Tibial nerve (tissue), 4 donors: ENCODE measurements at regions not wholly inside any gene's neighbourhood (a gene's known extent, or its start where the extent isn't known, plus 50 kb on each side); places are given as distances from the start of the nearest gene placed in this dataset.

Experiments used
- DNase-seq, 2 donors: peaks; one replicate each; pipeline ENCODE4 v3.0.0-alpha.2; 2019; ENCODE audit warnings: low spot score in 2 of 2
- H3K27ac ChIP-seq, 4 donors: fragments of 200-600 bp; sonication (generic) in 3 of 4; one replicate each; pipeline ENCODE4 v1.5.1; 2017 to 2019; ENCODE audit warnings: mild to moderate bottlenecking in 1 of 4
- H3K27me3 ChIP-seq, 2 donors: fragments of 200-600 bp; sonication (generic) in 1 of 2; one replicate each; pipeline versions ENCODE4 v1.5.1 to v1.6.0; 2017 to 2019
- H3K36me3 ChIP-seq, 3 donors: fragments of 200-600 bp; sonication (generic); one replicate each; pipeline ENCODE4 v1.5.1; 2018 to 2019
- H3K4me1 ChIP-seq, 4 donors: fragments of 200-600 bp; sonication (generic) in 3 of 4; one replicate each; pipeline ENCODE4 v1.5.1; 2017 to 2019
- H3K4me3 ChIP-seq, 4 donors: fragments of 200-600 bp; sonication (generic) in 3 of 4; one replicate each; pipeline ENCODE4 v1.5.1; 2017 to 2019; ENCODE audit warnings: mild to moderate bottlenecking in 1 of 4, moderate library complexity in 1 of 4
- H3K9me3 ChIP-seq, 4 donors: fragments of 200-600 bp; sonication (generic) in 3 of 4; one replicate each; pipeline ENCODE4 v1.5.1; 2017 to 2019
- EP300 ChIP-seq, 2 donors: sonication (generic); formaldehyde crosslinking; IDR thresholded peaks; one replicate each; pipeline ENCODE4 v1.6.1; 2017; ENCODE audit warnings: antibody characterized with exemption in 2 of 2, mild to moderate bottlenecking in 1 of 2
- POLR2A ChIP-seq, 2 donors: fragments of 450-650 bp; IDR thresholded peaks; one replicate each; pipeline ENCODE4 v1.6.1; 2017; ENCODE audit warnings: antibody characterized with exemption in 2 of 2, mild to moderate bottlenecking in 2 of 2, moderate library complexity in 2 of 2
- WGBS, 2 donors: methylation state at CpG; one replicate each; pipeline ENCODE4 v1.1.5; 2018; 5-methylcytosine and 5-hydroxymethylcytosine counted together
- TF ChIP-seq, protein P1 (sequence below), 5 experiments: fragments of 200-600 bp in 3 of 5; fragments of 450-650 bp in 2 of 5; sonication (generic) in 3 of 5; IDR thresholded peaks; one replicate each; pipeline ENCODE4 v1.5.1; 2016 to 2019; ENCODE audit warnings: antibody characterized with exemption in 5 of 5, mild to moderate bottlenecking in 3 of 5, moderate library complexity in 2 of 5

DNA sequence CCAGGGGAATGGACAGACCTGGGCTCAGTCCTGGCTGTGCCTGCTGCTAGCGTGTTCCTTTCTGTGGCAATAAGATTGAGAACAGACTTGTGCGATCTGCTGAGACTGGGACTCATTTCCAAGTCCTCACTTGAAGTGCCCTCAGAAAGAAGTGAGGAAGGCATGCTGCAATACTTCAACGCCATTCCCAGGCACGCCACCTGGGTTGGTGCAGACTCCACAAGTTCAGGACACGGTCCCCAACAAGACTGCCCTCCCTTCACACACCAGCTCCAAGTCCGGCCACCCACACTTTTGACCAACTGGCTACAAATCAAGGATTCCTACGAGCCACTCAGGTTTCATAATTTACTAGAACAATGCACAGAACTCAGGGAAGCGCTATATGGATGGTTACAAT, 391.8 kb upstream of the SULF2 start:
- Histone ChIP-seq H3K27ac (no peak overlapping the region), H3K36me3 (no peaks in the 10 kb centered on the region), H3K9me3 (peaks cover 0 to 17% (median 0%) of the 10 kb centered on the region in 4 donors), H3K27me3 (no peaks in the 10 kb centered on the region), H3K4me3 (no peak overlapping the region), H3K4me1 (no peaks in the 10 kb centered on the region)
- TF ChIP-seq POLR2A (IDR thresholded peaks at IDR 0.05) (no peak), EP300 (IDR thresholded peaks at IDR 0.05) (no peak)
- TF ChIP-seq, protein P1, sequence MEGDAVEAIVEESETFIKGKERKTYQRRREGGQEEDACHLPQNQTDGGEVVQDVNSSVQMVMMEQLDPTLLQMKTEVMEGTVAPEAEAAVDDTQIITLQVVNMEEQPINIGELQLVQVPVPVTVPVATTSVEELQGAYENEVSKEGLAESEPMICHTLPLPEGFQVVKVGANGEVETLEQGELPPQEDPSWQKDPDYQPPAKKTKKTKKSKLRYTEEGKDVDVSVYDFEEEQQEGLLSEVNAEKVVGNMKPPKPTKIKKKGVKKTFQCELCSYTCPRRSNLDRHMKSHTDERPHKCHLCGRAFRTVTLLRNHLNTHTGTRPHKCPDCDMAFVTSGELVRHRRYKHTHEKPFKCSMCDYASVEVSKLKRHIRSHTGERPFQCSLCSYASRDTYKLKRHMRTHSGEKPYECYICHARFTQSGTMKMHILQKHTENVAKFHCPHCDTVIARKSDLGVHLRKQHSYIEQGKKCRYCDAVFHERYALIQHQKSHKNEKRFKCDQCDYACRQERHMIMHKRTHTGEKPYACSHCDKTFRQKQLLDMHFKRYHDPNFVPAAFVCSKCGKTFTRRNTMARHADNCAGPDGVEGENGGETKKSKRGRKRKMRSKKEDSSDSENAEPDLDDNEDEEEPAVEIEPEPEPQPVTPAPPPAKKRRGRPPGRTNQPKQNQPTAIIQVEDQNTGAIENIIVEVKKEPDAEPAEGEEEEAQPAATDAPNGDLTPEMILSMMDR (IDR thresholded peaks at IDR 0.05): no peak
- no peak for DNase-seq
- 87 to 96% methylated on average over 8 of the region's 8 CpGs for WGBS, 2 donors

GRCh38 chr20:48176139-48176538, 390.9 kb upstream of the SULF2 start:
- TF ChIP-seq POLR2A (IDR thresholded peaks at IDR 0.05): no peak
- TF ChIP-seq EP300 (IDR thresholded peaks at IDR 0.05): no peak
- TF ChIP-seq, protein P1 (IDR thresholded peaks at IDR 0.05): no peak
- Histone ChIP-seq H3K4me1 (no peaks in the 10 kb centered on the region), H3K9me3 (peaks cover 0 to 18% (median 0%) of the 10 kb centered on the region in 4 donors), H3K27ac (no peak overlapping the region), H3K36me3 (no peaks in the 10 kb centered on the region), H3K4me3 (no peak overlapping the region), H3K27me3 (no peaks in the 10 kb centered on the region)
- DNase-seq: no peak
- WGBS, 2 donors: 86 to 93% methylated on average over 8 of the region's 8 CpGs

- Histone ChIP-seq H3K27ac (no peak overlapping the region), H3K9me3 (peaks cover 0 to 18% (median 0%) of the 10 kb centered on the region in 4 donors), H3K4me1 (no peaks in the 10 kb centered on the region), H3K27me3 (no peaks in the 10 kb centered on the region), H3K36me3 (no peaks in the 10 kb centered on the region), H3K4me3 (no peak overlapping the region)
- 87 to 95% methylated on average over 6 of the region's 6 CpGs for WGBS, 2 donors
- DNase-seq: no peak
- TF ChIP-seq EP300 (IDR thresholded peaks at IDR 0.05): no peak
- TF ChIP-seq, protein P1 (IDR thresholded peaks at IDR 0.05): no peak
- TF ChIP-seq POLR2A (IDR thresholded peaks at IDR 0.05): no peak
These were observed 390.0 kb upstream of the SULF2 start for GRCh38 chr20:48175261-48175660.

- no peaks in the 10 kb centered on the region for H3K4me1 ChIP-seq
- WGBS, 2 donors: 46 to 50% methylated on average over 1 of the region's 1 CpG
- TF ChIP-seq EP300 (IDR thresholded peaks at IDR 0.05) (no peak), POLR2A (IDR thresholded peaks at IDR 0.05) (no peak)
- TF ChIP-seq, protein P1 (IDR thresholded peaks at IDR 0.05): no peak
- H3K27me3 ChIP-seq: no peaks in the 10 kb centered on the region
- H3K27ac ChIP-seq: no peak overlapping the region
- no peak overlapping the region for H3K4me3 ChIP-seq
- DNase-seq: no peak
- H3K36me3 ChIP-seq: no peaks in the 10 kb centered on the region
- peaks cover 0 to 18% (median 0%) of the 10 kb centered on the region in 4 donors for H3K9me3 ChIP-seq
These were observed 387.0 kb upstream of the SULF2 start for GRCh38 chr20:48172357-48172702.

GRCh38 chr20:48171626-48172356, 386.5 kb upstream of the SULF2 start:
- TF ChIP-seq EP300 (IDR thresholded peaks at IDR 0.05): no peak
- TF ChIP-seq, protein P1 (IDR thresholded peaks at IDR 0.05): no peak
- TF ChIP-seq POLR2A (IDR thresholded peaks at IDR 0.05): no peak
- Histone ChIP-seq H3K4me1 (no peaks in the 10 kb centered on the region), H3K36me3 (no peaks in the 10 kb centered on the region), H3K27ac (no peak overlapping the region), H3K9me3 (peaks cover 0 to 18% (median 0%) of the 10 kb centered on the region in 4 donors), H3K27me3 (no peaks in the 10 kb centered on the region), H3K4me3 (no peak overlapping the region)
- no peak for DNase-seq
- 69 to 71% methylated on average over 10 of the region's 10 CpGs for WGBS, 2 donors
